Thoracic aorta (tissue), 2 donors: ENCODE measurements at regions not wholly inside any gene's neighbourhood (a gene's known extent, or its start where the extent isn't known, plus 50 kb on each side); places are given as distances from the start of the nearest gene placed in this dataset.

Experiments
- ATAC-seq: fragments of 150-250 bp; one replicate; pipeline ENCODE4 v1.8.0; 2017; ENCODE audit warnings: low read depth; ENCODE audit not compliant: insufficient number of reproducible peaks, low FRiP score
- DNase-seq: peaks from one replicate; pipeline ENCODE4 v3.0.0-alpha.2; 2020; ENCODE audit warnings: low spot score
- H3K27ac ChIP-seq, 2 donors: fragments of 200-600 bp; sonication (generic); 1 replicate in 1 of 2; 2 replicates in 1 of 2; pipeline ENCODE4 v1.5.1; 2016; ENCODE audit warnings: mild to moderate bottlenecking in 2 of 2, moderate library complexity in 2 of 2
- H3K27me3 ChIP-seq: fragments of 200-600 bp; sonication (generic); replicated peaks from 2 replicates; pipeline ENCODE4 v1.6.0; 2016; ENCODE audit warnings: mild to moderate bottlenecking; ENCODE audit not compliant: insufficient read depth
- H3K36me3 ChIP-seq: fragments of 200-600 bp; sonication (generic); one replicate; pipeline ENCODE4 v1.5.1; 2016
- H3K4me1 ChIP-seq, 2 donors: fragments of 200-600 bp; sonication (generic); 1 replicate in 1 of 2; 2 replicates in 1 of 2; pipeline versions ENCODE4 v1.5.1 to v1.6.0; 2016; ENCODE audit warnings: low read depth in 2 of 2, mild to moderate bottlenecking in 1 of 2; ENCODE audit not compliant: control insufficient read depth in 1 of 2
- H3K4me3 ChIP-seq: fragments of 200-600 bp; sonication (generic); 2 replicates; pipeline ENCODE4 v1.5.1; 2016; ENCODE audit warnings: mild to moderate bottlenecking
- H3K9me3 ChIP-seq: fragments of 200-600 bp; sonication (generic); 2 replicates; pipeline ENCODE4 v1.5.1; 2016
- CTCF ChIP-seq: fragments of 200-600 bp; sonication (generic); IDR thresholded peaks from one replicate; pipeline ENCODE4 v1.5.1; 2019; ENCODE audit warnings: antibody characterized with exemption

GRCh38 chr9:1303932-1304331, 253.8 kb downstream of the DMRT2 start:
- Histone ChIP-seq H3K4me3 (no peak overlapping the region), H3K4me1 (no peaks in the 10 kb centered on the region), H3K9me3 (no peaks in the 10 kb centered on the region), H3K36me3 (no peaks in the 10 kb centered on the region), H3K27me3 (no peaks in the 10 kb centered on the region), H3K27ac (no peak overlapping the region)
- DNase-seq (no peak), ATAC-seq (no peak)
- no peak for TF ChIP-seq CTCF

GRCh38 chr9:1311462-1312042, 261.4 kb downstream of the DMRT2 start:
- no peak for DNase-seq

GRCh38 chr9:1319436-1319835, 269.3 kb downstream of the DMRT2 start:
- no peak for TF ChIP-seq CTCF
- H3K27ac ChIP-seq, result no peak overlapping the region
- H3K9me3 ChIP-seq, result no peaks in the 10 kb centered on the region
- no peak for DNase-seq
- no peak overlapping the region for H3K4me3 ChIP-seq
- H3K27me3 ChIP-seq, result no peaks in the 10 kb centered on the region
- H3K36me3 ChIP-seq, result no peaks in the 10 kb centered on the region
- no peaks in the 10 kb centered on the region for H3K4me1 ChIP-seq
- no peak for ATAC-seq

More at GRCh38 chr9:1311462-1312042, 261.4 kb downstream of the DMRT2 start:
- Histone ChIP-seq H3K4me1 (no peaks in the 10 kb centered on the region), H3K27me3 (no peaks in the 10 kb centered on the region), H3K36me3 (no peaks in the 10 kb centered on the region), H3K9me3 (no peaks in the 10 kb centered on the region), H3K4me3 (no peak overlapping the region), H3K27ac (no peak overlapping the region)
- no peak for TF ChIP-seq CTCF
- no peak for ATAC-seq

- Histone ChIP-seq H3K27me3 (no peaks in the 10 kb centered on the region), H3K9me3 (no peaks in the 10 kb centered on the region), H3K27ac (no peak overlapping the region), H3K4me3 (no peak overlapping the region), H3K4me1 (no peaks in the 10 kb centered on the region), H3K36me3 (no peaks in the 10 kb centered on the region)
- no peak for TF ChIP-seq CTCF
- DNase-seq, result no peak
- ATAC-seq, result no peak
Observed at GRCh38 chr9:1320051-1320557, 269.9 kb downstream of the DMRT2 start.

GRCh38 chr9:1320607-1321195, 270.5 kb downstream of the DMRT2 start:
- Histone ChIP-seq H3K27me3 (no peaks in the 10 kb centered on the region), H3K9me3 (no peaks in the 10 kb centered on the region), H3K4me3 (no peak overlapping the region), H3K36me3 (no peaks in the 10 kb centered on the region), H3K4me1 (no peaks in the 10 kb centered on the region), H3K27ac (no peak overlapping the region)
- no peak for TF ChIP-seq CTCF
- DNase-seq (no peak), ATAC-seq (no peak)
